Stimulated activated CD8-positive, alpha-beta memory T cell treated with anti-CD3 and anti-CD28 coated beads, Interleukin-7, amount 100 ng/mL, for 1 hour (primary cell): ENCODE measurements at regions not wholly inside any gene's neighbourhood (a gene's known extent, or its start where the extent isn't known, plus 50 kb on each side); places are given as distances from the start of the nearest gene placed in this dataset.
"Not testable (repeated sequence)": the region's sequence is repeated elsewhere in the genome, so short reads cannot be mapped to it uniquely, and the experiment has no call there.

ENCODE experiments used
- DNase-seq, 2 donors: peaks; one replicate each; pipeline ENCODE4 v3.0.0-alpha.2; 2020; ENCODE audit warnings: low read depth in 2 of 2

GRCh38 chr6:138656364-138657064 lies 117.1 kb upstream of the CCDC28A start:
- no peak for DNase-seq

- DNase-seq, result no peak
These were observed 116.5 kb upstream of the CCDC28A start for GRCh38 chr6:138657065-138657425.

- DNase-seq, result no peak
These were observed 113.6 kb upstream of the CCDC28A start for GRCh38 chr6:138659998-138660397.

GRCh38 chr6:138662471-138662870 lies 111.1 kb upstream of the CCDC28A start:
- DNase-seq, result no peak

- no peak for DNase-seq
These were observed 109.7 kb upstream of the CCDC28A start for GRCh38 chr6:138663892-138664291.

- no peak for DNase-seq
These were observed 108.8 kb upstream of the CCDC28A start for GRCh38 chr6:138664745-138665144.

- no peak for DNase-seq
These were observed 106.9 kb upstream of the CCDC28A start for GRCh38 chr6:138666636-138667035.

- no peak for DNase-seq
These were observed 106.2 kb upstream of the CCDC28A start for GRCh38 chr6:138667408-138667807.

- no peak for DNase-seq
These were observed 102.2 kb upstream of the CCDC28A start for GRCh38 chr6:138671351-138671750.

GRCh38 chr6:138673346-138674014 lies 100.1 kb upstream of the CCDC28A start:
- DNase-seq, result no peak

- DNase-seq, result not testable (repeated sequence)
These were observed 99.1 kb upstream of the CCDC28A start for GRCh38 chr6:138674444-138674843.

- DNase-seq, result no peak
These were observed 96.0 kb upstream of the CCDC28A start for GRCh38 chr6:138677538-138677937.

- DNase-seq, result no peak
These were observed 95.4 kb upstream of the CCDC28A start for GRCh38 chr6:138678168-138678567.

- DNase-seq, result no peak
These were observed 93.5 kb upstream of the CCDC28A start for GRCh38 chr6:138680085-138680484.

GRCh38 chr6:138681627-138682026 lies 91.9 kb upstream of the CCDC28A start:
- no peak for DNase-seq

GRCh38 chr6:138682704-138683527 lies 90.7 kb upstream of the CCDC28A start:
- DNase-seq, result no peak

- DNase-seq, result no peak
These were observed 88.3 kb upstream of the CCDC28A start for GRCh38 chr6:138685257-138685656.

- DNase-seq, result no peak
These were observed 87.8 kb upstream of the CCDC28A start for GRCh38 chr6:138685781-138686180.

- no peak for DNase-seq
These were observed 85.0 kb upstream of the CCDC28A start for GRCh38 chr6:138688580-138688979.

GRCh38 chr6:138689849-138690248 lies 83.7 kb upstream of the CCDC28A start:
- no peak for DNase-seq

GRCh38 chr6:138690975-138691594 lies 82.5 kb upstream of the CCDC28A start:
- no peak for DNase-seq

GRCh38 chr6:138691595-138692057 lies 81.9 kb upstream of the CCDC28A start:
- no peak for DNase-seq
